ENCODE measurements at regions not wholly inside any gene's neighbourhood (a gene's known extent, or its start where the extent isn't known, plus 50 kb on each side); places are given as distances from the start of the nearest gene placed in this dataset.
A peak's percentile ranks its signal among the peaks of the same experiment; 100 is the strongest.

- peak in 4 of 10 donors; percentile 14 to 85 (median 20) for DNase-seq
- intact Hi-C loops (cut with DNase I), result loop anchor here (10.0 kb wide), 1 partner anchor 84 kb away; no protein-coding TSS in a partner anchor
Observed at GRCh38 chr11:95338430-95338991, 107.5 kb upstream of the SESN3 start.

GRCh38 chr11:95337972-95338429 lies 107.0 kb upstream of the SESN3 start:
- intact Hi-C loops (cut with DNase I), result loop anchor here (10.0 kb wide), 1 partner anchor 83 kb away; no protein-coding TSS in a partner anchor

GRCh38 chr11:95337175-95337957 lies 106.4 kb upstream of the SESN3 start:
- peak; percentile 27 to 93 (median 58) for DNase-seq
- intact Hi-C loops (cut with DNase I), result loop anchor here (10.0 kb wide), 1 partner anchor 83 kb away; no protein-coding TSS in a partner anchor

More at GRCh38 chr11:95337972-95338429, 107.0 kb upstream of the SESN3 start:
- DNase-seq, result no peak

GRCh38 chr11:95335989-95336388 lies 105.0 kb upstream of the SESN3 start:
- DNase-seq, result no peak
- intact Hi-C loops (cut with DNase I), result loop anchor here (10.0 kb wide), 1 partner anchor 81 kb away; no protein-coding TSS in a partner anchor

- intact Hi-C loops (cut with DNase I), result loop anchor here (10.0 kb wide), 1 partner anchor 76 kb away; no protein-coding TSS in a partner anchor
- DNase-seq, result no peak
Observed at GRCh38 chr11:95331161-95331560, 100.2 kb upstream of the SESN3 start.

- DNase-seq, result no peak
- intact Hi-C loops (cut with DNase I), result loop anchor here (10.0 kb wide), 1 partner anchor 76 kb away; no protein-coding TSS in a partner anchor
Observed at GRCh38 chr11:95330302-95330701, 99.3 kb upstream of the SESN3 start.

- DNase-seq, result no peak
- intact Hi-C loops (cut with DNase I), result no loop called here
Observed at GRCh38 chr11:95327273-95327948, 96.4 kb upstream of the SESN3 start.

- DNase-seq, result no peak
- intact Hi-C loops (cut with DNase I), result no loop called here
Observed at GRCh38 chr11:95325777-95326258, 94.8 kb upstream of the SESN3 start.

- intact Hi-C loops (cut with DNase I), result no loop called here
- no peak for DNase-seq
Observed at GRCh38 chr11:95324826-95325225, 93.8 kb upstream of the SESN3 start.

GRCh38 chr11:95322539-95322938 lies 91.5 kb upstream of the SESN3 start:
- no peak for DNase-seq
- intact Hi-C loops (cut with DNase I), result no loop called here

- intact Hi-C loops (cut with DNase I), result no loop called here
- no peak for DNase-seq
Observed at GRCh38 chr11:95318498-95318897, 87.5 kb upstream of the SESN3 start.

GRCh38 chr11:95308512-95309035 lies 77.6 kb upstream of the SESN3 start:
- intact Hi-C loops (cut with DNase I), result no loop called here
- no peak for DNase-seq

GRCh38 chr11:95307286-95307685 lies 76.3 kb upstream of the SESN3 start:
- intact Hi-C loops (cut with DNase I), result no loop called here
- peak in 1 of 10 donors; percentile 46 for DNase-seq

GRCh38 chr11:95306801-95307200 lies 75.8 kb upstream of the SESN3 start:
- no peak for DNase-seq
- intact Hi-C loops (cut with DNase I), result no loop called here

GRCh38 chr11:95306123-95306522 lies 75.1 kb upstream of the SESN3 start:
- intact Hi-C loops (cut with DNase I), result no loop called here

GRCh38 chr11:95305705-95306104 lies 74.7 kb upstream of the SESN3 start:
- intact Hi-C loops (cut with DNase I), result no loop called here

More at GRCh38 chr11:95306123-95306522, 75.1 kb upstream of the SESN3 start:
- DNase-seq, result no peak

GRCh38 chr11:95304777-95305176 lies 73.8 kb upstream of the SESN3 start:
- no peak for DNase-seq
- intact Hi-C loops (cut with DNase I), result no loop called here

More at GRCh38 chr11:95305705-95306104, 74.7 kb upstream of the SESN3 start:
- no peak for DNase-seq

GRCh38 chr11:95302211-95302610 lies 71.2 kb upstream of the SESN3 start:
- intact Hi-C loops (cut with DNase I), result no loop called here
- peak in 1 of 10 donors; percentile 44 for DNase-seq

- intact Hi-C loops (cut with DNase I), result no loop called here
- no peak for DNase-seq
Observed at GRCh38 chr11:95301474-95301873, 70.5 kb upstream of the SESN3 start.

- intact Hi-C loops (cut with DNase I), result no loop called here
- DNase-seq, result no peak
Observed at GRCh38 chr11:95299078-95299679, 68.2 kb upstream of the SESN3 start.
